CD14-positive monocyte (primary cell): ENCODE measurements at regions not wholly inside any gene's neighbourhood (a gene's known extent, or its start where the extent isn't known, plus 50 kb on each side); places are given as distances from the start of the nearest gene placed in this dataset.

Source experiments
- DNase-seq, 3 donors: peaks; one replicate each; pipeline ENCODE4 v3.0.0-alpha.2; 2011 to 2022
- H2AFZ ChIP-seq: 2 replicates; pipeline ENCODE4 v1.6.0; 2012; ENCODE audit warnings: mild to moderate bottlenecking, low read depth, low read length, inconsistent platforms; ENCODE audit not compliant: insufficient read depth, poor library complexity, severe bottlenecking
- H3K27ac ChIP-seq, 2 donors: 1 replicate in 1 of 2; 2 replicates in 1 of 2; pipeline ENCODE4 v1.5.1; 2012 to 2013; ENCODE audit warnings: low read length in 2 of 2, control low read depth in 1 of 2, inconsistent platforms in 1 of 2, low read depth in 1 of 2, mild to moderate bottlenecking in 1 of 2
- H3K27me3 ChIP-seq, 2 donors: one replicate each; pipeline versions ENCODE4 v1.6.0 to v1.6.1; 2011 to 2013; ENCODE audit warnings: low read length in 2 of 2; ENCODE audit not compliant: control insufficient read depth in 2 of 2, insufficient read depth in 2 of 2
- H3K36me3 ChIP-seq, 2 donors: replicated peaks in 1 of 2; 1 replicate in 1 of 2; 2 replicates in 1 of 2; pipeline versions ENCODE4 v1.5.1 to v1.6.1; 2012 to 2013; ENCODE audit warnings: low read length in 2 of 2, control low read depth in 1 of 2, inconsistent platforms in 1 of 2, mild to moderate bottlenecking in 1 of 2; ENCODE audit not compliant: insufficient read depth in 2 of 2, control insufficient read depth in 1 of 2
- H3K4me1 ChIP-seq, 2 donors: 1 replicate in 1 of 2; 2 replicates in 1 of 2; pipeline versions ENCODE4 v1.5.1 to v1.6.1; 2012 to 2013; ENCODE audit warnings: low read length in 2 of 2, control low read depth in 1 of 2, inconsistent platforms in 1 of 2, mild to moderate bottlenecking in 1 of 2, moderate library complexity in 1 of 2; ENCODE audit not compliant: insufficient read depth in 2 of 2, control insufficient read depth in 1 of 2
- H3K4me2 ChIP-seq: replicated peaks from 2 replicates; pipeline ENCODE3; 2012; ENCODE audit warnings: low read length, moderate library complexity, mild to moderate bottlenecking; ENCODE audit not compliant: poor library complexity, severe bottlenecking; ENCODE audit errors: extremely low read depth
- H3K4me3 ChIP-seq, 3 experiments: fragments of 200-600 bp in 1 of 3; sonication (generic) in 1 of 3; replicated peaks in 1 of 3; 1 replicate in 2 of 3; 2 replicates in 1 of 3; pipeline ENCODE4 v1.5.1; 2011 to 2013; ENCODE audit warnings: low read length in 3 of 3, mild to moderate bottlenecking in 3 of 3, control low read depth in 2 of 3, low read depth in 2 of 3, inconsistent platforms in 1 of 3, moderate library complexity in 1 of 3
- H3K79me2 ChIP-seq: 2 replicates; pipeline ENCODE4 v1.6.0; 2012; ENCODE audit warnings: mild to moderate bottlenecking, control low read depth, inconsistent platforms, low read length, moderate library complexity; ENCODE audit not compliant: insufficient read depth
- H3K9ac ChIP-seq: 2 replicates; pipeline ENCODE4 v1.6.0; 2017; ENCODE audit warnings: low read length, mild to moderate bottlenecking; ENCODE audit not compliant: insufficient read depth, poor library complexity, severe bottlenecking
- H3K9me3 ChIP-seq, 2 donors: replicated peaks in 1 of 2; 1 replicate in 1 of 2; 2 replicates in 1 of 2; pipeline versions ENCODE4 v1.5.1 to v1.6.1; 2012 to 2013; ENCODE audit warnings: low read length in 2 of 2, control low read depth in 1 of 2; ENCODE audit not compliant: control insufficient read depth in 1 of 2, insufficient read depth in 1 of 2
- H4K20me1 ChIP-seq: 2 replicates; pipeline ENCODE4 v1.6.0; 2012; ENCODE audit warnings: mild to moderate bottlenecking, low read length, control low read depth, moderate library complexity; ENCODE audit not compliant: insufficient read depth
- H3K27ac Mint-ChIP-seq, 7 donors: one replicate each; pipeline ENCODE4 v1.8.0; 2020; ENCODE audit warnings: mild to moderate bottlenecking in 7 of 7, mixed read lengths in 7 of 7, moderate library complexity in 6 of 7, inconsistent platforms in 2 of 7
- H3K27me3 Mint-ChIP-seq, 3 donors: one replicate each; pipeline ENCODE4 v1.8.0; 2021 to 2022; ENCODE audit warnings: low read depth in 3 of 3, mild to moderate bottlenecking in 3 of 3, mixed read lengths in 3 of 3, moderate library complexity in 3 of 3, inconsistent platforms in 1 of 3
- H3K36me3 Mint-ChIP-seq, 2 donors: one replicate each; pipeline ENCODE4 v1.8.0; 2020; ENCODE audit warnings: mixed read lengths in 2 of 2, inconsistent platforms in 1 of 2, mild to moderate bottlenecking in 1 of 2
- H3K4me1 Mint-ChIP-seq: one replicate; pipeline ENCODE4 v1.8.0; 2020; ENCODE audit warnings: mild to moderate bottlenecking, mixed read lengths
- H3K4me3 Mint-ChIP-seq, 2 donors: one replicate each; pipeline ENCODE4 v1.8.0; 2020; ENCODE audit warnings: mild to moderate bottlenecking in 2 of 2, mixed read lengths in 2 of 2, moderate library complexity in 1 of 2
- H3K9me3 Mint-ChIP-seq, 7 donors: one replicate each; pipeline ENCODE4 v1.8.0; 2020 to 2022; ENCODE audit warnings: mixed read lengths in 7 of 7, mild to moderate bottlenecking in 6 of 7, moderate library complexity in 6 of 7, inconsistent platforms in 2 of 7
- WGBS: methylation state at CpG from one replicate; pipeline ENCODE4 v1.1.5; 2013; ENCODE audit warnings: missing lambda C conversion rate; ENCODE audit not compliant: insufficient coverage; 5-methylcytosine and 5-hydroxymethylcytosine counted together
- intact Hi-C, 2 donors: fragments of 100-400 bp; cut with micrococcal nuclease; formaldehyde crosslinking; loops; one replicate each; pipeline versions ENCODE4 v1.15.0 to v1.15.1; 2023
- TF ChIP-seq, protein P1 (sequence below): fragments of 200-600 bp; IDR thresholded peaks from one replicate; pipeline ENCODE4 v1.8.0; 2022; ENCODE audit warnings: antibody characterized with exemption, mild to moderate bottlenecking

DNA sequence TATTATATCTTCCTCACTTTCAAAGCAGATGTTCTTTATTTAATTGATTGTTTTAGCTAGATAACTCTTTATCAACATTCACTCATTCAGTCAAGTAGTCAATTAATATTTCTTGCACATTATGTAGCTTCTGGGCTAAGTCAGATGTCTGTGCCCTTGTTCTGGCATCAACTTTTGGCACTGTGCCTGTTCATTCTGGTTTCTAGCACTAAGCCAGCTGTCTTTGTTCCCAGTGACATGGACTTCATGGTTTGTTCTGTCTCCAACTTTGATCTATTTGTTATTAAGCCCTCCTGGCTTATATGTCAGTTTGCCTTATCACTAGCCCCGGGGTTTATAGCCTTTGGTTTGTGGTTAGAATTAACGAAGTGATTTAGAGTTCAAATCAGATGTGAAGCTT is 247.9 kb upstream of the SYT4 start:
- no peaks in the 10 kb centered on the region for H3K79me2 ChIP-seq
- no peaks in the 10 kb centered on the region for H3K4me1 ChIP-seq
- no peaks in the 10 kb centered on the region for H4K20me1 ChIP-seq
- WGBS, result no CpG with 5 or more reads among the region's 2 CpGs
- Mint-ChIP-seq H3K4me1 (no peaks in the 10 kb centered on the region), H3K4me3 (no peak overlapping the region), H3K36me3 (no peaks in the 10 kb centered on the region), H3K27ac (no peak overlapping the region), H3K27me3 (no peaks in the 10 kb centered on the region), H3K9me3 (peaks cover 0 to 3% (median 0%) of the 10 kb centered on the region in 7 donors)
- H3K4me2 ChIP-seq, result no peak overlapping the region
- H3K27ac ChIP-seq, result no peak overlapping the region
- H3K27me3 ChIP-seq, result no peaks in the 10 kb centered on the region
- H3K9ac ChIP-seq, result no peak overlapping the region
- H3K36me3 ChIP-seq, result no peaks in the 10 kb centered on the region
- H3K4me3 ChIP-seq, result no peak overlapping the region
- intact Hi-C loops, result no loop called here
- DNase-seq, result no peak
- TF ChIP-seq, protein P1, sequence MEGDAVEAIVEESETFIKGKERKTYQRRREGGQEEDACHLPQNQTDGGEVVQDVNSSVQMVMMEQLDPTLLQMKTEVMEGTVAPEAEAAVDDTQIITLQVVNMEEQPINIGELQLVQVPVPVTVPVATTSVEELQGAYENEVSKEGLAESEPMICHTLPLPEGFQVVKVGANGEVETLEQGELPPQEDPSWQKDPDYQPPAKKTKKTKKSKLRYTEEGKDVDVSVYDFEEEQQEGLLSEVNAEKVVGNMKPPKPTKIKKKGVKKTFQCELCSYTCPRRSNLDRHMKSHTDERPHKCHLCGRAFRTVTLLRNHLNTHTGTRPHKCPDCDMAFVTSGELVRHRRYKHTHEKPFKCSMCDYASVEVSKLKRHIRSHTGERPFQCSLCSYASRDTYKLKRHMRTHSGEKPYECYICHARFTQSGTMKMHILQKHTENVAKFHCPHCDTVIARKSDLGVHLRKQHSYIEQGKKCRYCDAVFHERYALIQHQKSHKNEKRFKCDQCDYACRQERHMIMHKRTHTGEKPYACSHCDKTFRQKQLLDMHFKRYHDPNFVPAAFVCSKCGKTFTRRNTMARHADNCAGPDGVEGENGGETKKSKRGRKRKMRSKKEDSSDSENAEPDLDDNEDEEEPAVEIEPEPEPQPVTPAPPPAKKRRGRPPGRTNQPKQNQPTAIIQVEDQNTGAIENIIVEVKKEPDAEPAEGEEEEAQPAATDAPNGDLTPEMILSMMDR, result no peak
- no peaks in the 10 kb centered on the region for H3K9me3 ChIP-seq
- no peak overlapping the region for H2AFZ ChIP-seq

DNA sequence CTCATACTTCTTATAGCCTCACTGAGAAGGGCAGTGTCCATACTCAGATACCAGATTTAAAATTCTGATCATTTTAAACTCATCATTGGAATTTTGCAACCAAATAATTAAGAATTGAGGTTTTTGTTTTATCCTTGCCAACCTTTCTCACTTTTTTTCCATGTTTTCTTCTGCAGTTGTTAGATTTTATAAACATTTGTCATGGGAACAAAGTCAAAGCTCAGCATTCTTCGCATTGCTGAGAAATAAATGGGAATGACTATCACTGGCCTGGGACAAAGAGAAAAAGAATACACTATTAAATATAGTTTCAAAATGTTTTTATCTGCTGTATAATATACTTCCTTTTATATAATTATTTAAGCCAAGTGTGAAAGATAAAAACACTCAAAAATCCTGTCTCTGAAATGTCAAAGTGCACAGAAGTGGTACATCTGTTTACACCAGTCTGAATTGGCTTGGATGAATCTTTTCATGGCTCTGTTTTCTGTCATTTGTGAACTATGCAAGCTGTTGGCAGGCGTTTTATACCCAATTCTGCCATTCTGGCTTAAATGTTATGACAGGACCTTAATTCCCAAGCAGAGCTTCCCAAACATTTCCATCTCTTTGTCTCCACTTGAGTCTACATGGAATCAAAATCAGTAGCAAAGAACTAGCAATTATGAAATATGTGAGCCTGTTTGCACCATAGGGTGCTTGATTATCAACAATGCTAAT is 249.3 kb upstream of the SYT4 start:
- Histone ChIP-seq H3K4me3 (no peak overlapping the region), H3K27me3 (no peaks in the 10 kb centered on the region), H3K4me1 (no peaks in the 10 kb centered on the region), H3K4me2 (no peak overlapping the region), H2AFZ (no peak overlapping the region), H3K27ac (no peak overlapping the region), H4K20me1 (no peaks in the 10 kb centered on the region), H3K9ac (no peak overlapping the region), H3K79me2 (no peaks in the 10 kb centered on the region), H3K36me3 (no peaks in the 10 kb centered on the region), H3K9me3 (no peaks in the 10 kb centered on the region)
- DNase-seq, result no peak
- Mint-ChIP-seq H3K27ac (no peak overlapping the region), H3K36me3 (no peaks in the 10 kb centered on the region), H3K9me3 (peaks cover 0 to 3% (median 0%) of the 10 kb centered on the region in 7 donors), H3K27me3 (no peaks in the 10 kb centered on the region), H3K4me1 (no peaks in the 10 kb centered on the region), H3K4me3 (no peak overlapping the region)
- intact Hi-C loops, result no loop called here
- TF ChIP-seq, protein P1, result no peak
- WGBS, result no CpG with 5 or more reads among the region's 2 CpGs
